ENCODE measurements at regions not wholly inside any gene's neighbourhood (a gene's known extent, or its start where the extent isn't known, plus 50 kb on each side); places are given as distances from the start of the nearest gene placed in this dataset.

- Histone ChIP-seq H2BK120ac (ENCODE audit: low read depth, low read length) (no peak overlapping the region), H2BK5ac (ENCODE audit: low read depth, low read length, poor library complexity, severe bottlenecking) (no peak overlapping the region), H4K5ac (ENCODE audit: low read depth, low read length) (no peak overlapping the region), H2AFZ (replicated peaks; ENCODE audit: low read length, poor library complexity) (no peak overlapping the region), H3K79me1 (ENCODE audit: low read depth in 1 of 2, low read length in 2 of 2) (no peaks in the 10 kb centered on the region), H2AK9ac (replicated peaks; ENCODE audit: low read depth, low read length, poor library complexity) (no peak overlapping the region), H3K4ac (ENCODE audit: low read depth, low read length) (no peak overlapping the region), H4K20me1 (ENCODE audit: insufficient read depth, low read length) (no peaks in the 10 kb centered on the region), H2AK5ac (ENCODE audit: low read depth, low read length) (no peak overlapping the region), H3K36me3 (ENCODE audit: control insufficient read depth, insufficient read depth, low read length) (no peaks in the 10 kb centered on the region), H3K4me3 (ENCODE audit: insufficient read depth, low read depth, low read length) (no peak overlapping the region), H4K91ac (ENCODE audit: insufficient read depth, low read depth, low read length) (no peak overlapping the region), H4K8ac (ENCODE audit: low read depth in 2 of 2, low read length in 2 of 2) (no peak overlapping the region), H3K9ac (ENCODE audit: low read depth, low read length) (no peak overlapping the region), H3K14ac (replicated peaks; ENCODE audit: low read depth, low read length) (no peak overlapping the region), H3K18ac (ENCODE audit: low read depth, low read length) (no peak overlapping the region), H3K23ac (ENCODE audit: low read depth, low read length) (no peak overlapping the region), H3K4me1 (ENCODE audit: control insufficient read depth, insufficient read depth, low read length) (no peaks in the 10 kb centered on the region), H2BK15ac (ENCODE audit: low read depth, low read length) (no peak overlapping the region), H3K9me1 (ENCODE audit: insufficient read depth, low read length) (no peaks in the 10 kb centered on the region), H3K27ac (ENCODE audit: insufficient read depth, low read length) (no peak overlapping the region), H3K56ac (ENCODE audit: extremely low read depth, insufficient read depth, low read length) (no peak overlapping the region), H3K4me2 (ENCODE audit: low read depth, low read length) (no peak overlapping the region), H3K9me3 (ENCODE audit: control insufficient read depth, insufficient read depth, low read length) (no peaks in the 10 kb centered on the region), H2BK20ac (ENCODE audit: low read depth, low read length) (no peak overlapping the region), H3K27me3 (ENCODE audit: control insufficient read depth, insufficient read depth, low read length) (no peaks in the 10 kb centered on the region)
- ATAC-seq (ENCODE audit: low read depth) (no peak), DNase-seq (no peak)
- no CpG with 5 or more reads among the region's 2 CpGs for WGBS, 2 experiments (ENCODE audit: extremely low coverage in 2 of 2, insufficient read length in 1 of 2)
- ChIA-PET CTCF (no interaction called here), POLR2A (ENCODE audit: unreplicated experiment) (no interaction called here)
- dilution Hi-C loops (cut with HindIII; ENCODE audit: low sequenced_read_pairs, unreplicated experiment): no loop called here
- TF ChIP-seq RFX5 (IDR thresholded peaks at IDR 0.05; ENCODE audit: low read depth, low read length): no peak
- TF ChIP-seq FOS (IDR thresholded peaks at IDR 0.05; ENCODE audit: low read depth, low read length): no peak
- TF ChIP-seq POLR2A (IDR thresholded peaks at IDR 0.05; ENCODE audit: low read depth, low read length): no peak
- no peak for TF ChIP-seq SMC3 (IDR thresholded peaks at IDR 0.05; ENCODE audit: low read depth, low read length)
- TF ChIP-seq ELK1 (IDR thresholded peaks at IDR 0.05; ENCODE audit: borderline replicate concordance, low read depth, low read length): no peak
- TF ChIP-seq BHLHE40 (IDR thresholded peaks at IDR 0.05; ENCODE audit: low read depth, low read length): no peak
- TF ChIP-seq MXI1 (IDR thresholded peaks at IDR 0.05; ENCODE audit: borderline replicate concordance, low read depth, low read length): no peak
- no peak for TF ChIP-seq RCOR1 (IDR thresholded peaks at IDR 0.05; ENCODE audit: insufficient replicate concordance, low read length)
- TF ChIP-seq CEBPB (IDR thresholded peaks at IDR 0.05; ENCODE audit: low read depth, low read length): no peak
- in situ Hi-C loops (cut with MboI; ENCODE audit: low sequenced_read_pairs): no loop called here
- intact Hi-C loops (cut with micrococcal nuclease): no loop called here
- no TSS peak for BruUV-seq (replicated peaks)
Measured at GRCh38 chr15:61684749-61685467, 375.3 kb downstream of the VPS13C start.
